Activated effector memory CD4-positive, alpha-beta T cell treated with Interleukin-2 at 50 U/mL for 16 hours (primary cell): ENCODE measurements at regions not wholly inside any gene's neighbourhood (a gene's known extent, or its start where the extent isn't known, plus 50 kb on each side); places are given as distances from the start of the nearest gene placed in this dataset.

ENCODE experiments used
- DNase-seq: peaks from one replicate; pipeline ENCODE4 v3.0.0-alpha.2; 2020

- no peak for DNase-seq
Observed at GRCh38 chr14:105862581-105863239, 336.3 kb downstream of the TMEM121 start.

GRCh38 chr14:105863296-105864108 is 337.1 kb downstream of the TMEM121 start:
- no peak for DNase-seq

GRCh38 chr14:105864116-105864515 is 337.7 kb downstream of the TMEM121 start:
- no peak for DNase-seq

- DNase-seq, result no peak
Observed at GRCh38 chr14:105864651-105865265, 338.4 kb downstream of the TMEM121 start.

GRCh38 chr14:105865266-105865903 is 339.0 kb downstream of the TMEM121 start:
- DNase-seq, result no peak

DNA sequence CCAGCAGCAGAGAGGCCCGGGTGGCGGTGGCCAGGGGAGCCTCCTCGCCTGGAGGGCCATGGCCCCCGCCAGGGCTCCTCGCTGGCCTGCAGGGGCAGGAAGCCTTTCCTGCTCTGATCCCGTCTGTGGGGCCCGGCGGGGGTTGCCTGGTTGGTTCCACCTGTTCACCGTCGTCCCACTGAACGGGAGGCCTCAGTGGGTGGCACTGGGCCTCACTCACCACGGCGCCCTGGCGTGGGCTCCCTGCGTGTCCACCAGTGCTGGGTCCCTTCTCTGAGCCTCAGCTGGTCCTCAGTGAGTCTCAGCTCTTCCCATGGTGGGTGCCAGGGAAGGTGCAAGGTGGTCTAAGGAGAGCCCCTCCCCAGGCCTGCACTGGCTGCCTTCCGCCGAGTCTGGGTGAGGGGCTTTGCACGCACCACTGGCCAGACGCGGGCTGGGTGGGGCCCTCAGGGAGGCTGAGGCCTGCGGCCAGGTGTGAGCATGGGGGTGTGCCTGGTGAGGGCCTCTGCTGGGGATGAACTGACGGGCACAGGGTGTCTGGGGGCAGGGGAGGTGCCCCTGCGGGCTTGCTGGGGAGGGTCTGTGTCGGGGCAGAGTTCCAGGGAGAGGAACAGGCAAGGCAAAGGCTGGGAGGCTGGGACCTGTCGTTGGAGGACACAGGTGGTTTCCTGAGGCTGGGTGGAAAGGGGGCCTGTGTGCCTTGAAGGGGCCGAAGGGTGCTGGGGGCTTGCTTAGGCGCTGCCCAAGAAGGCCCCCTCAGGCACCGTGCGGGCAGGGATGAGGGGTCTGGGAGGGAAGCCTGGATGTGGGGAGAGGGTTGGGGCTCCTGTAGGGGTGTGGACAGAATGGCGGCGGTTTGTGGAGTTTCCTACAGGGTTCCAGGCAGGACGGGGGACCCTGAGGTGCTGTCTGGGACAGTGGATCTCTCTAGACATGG is 339.8 kb downstream of the TMEM121 start:
- DNase-seq, result no peak

- DNase-seq, result no peak
Observed at GRCh38 chr14:105866841-105867321, 340.5 kb downstream of the TMEM121 start.

GRCh38 chr14:105867961-105868599 is 341.7 kb downstream of the TMEM121 start:
- DNase-seq, result no peak

DNA sequence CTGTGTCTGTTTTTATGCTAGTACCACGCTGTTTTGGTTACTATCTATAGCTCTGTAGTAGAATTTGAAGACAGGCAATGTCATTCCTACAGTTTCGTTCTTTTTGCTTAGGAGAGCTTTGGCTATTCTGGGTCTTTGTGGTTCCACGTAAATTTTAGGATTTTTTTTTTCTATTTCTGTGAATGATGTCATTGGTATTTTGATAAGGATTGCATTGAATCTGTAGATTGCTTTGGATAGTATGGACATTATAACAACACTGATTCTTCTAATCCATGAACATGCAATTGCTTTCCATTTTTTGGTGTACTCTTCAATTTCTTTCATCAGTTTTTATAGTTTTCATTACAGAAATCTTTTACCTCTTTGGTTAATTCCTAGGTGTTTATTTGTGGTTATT is 345.2 kb downstream of the TMEM121 start:
- no peak for DNase-seq

- no peak for DNase-seq
Observed at GRCh38 chr14:105873870-105874512, 347.6 kb downstream of the TMEM121 start.

- DNase-seq, result no peak
Observed at GRCh38 chr14:105876158-105876557, 349.8 kb downstream of the TMEM121 start.

GRCh38 chr14:105876829-105877228 is 350.4 kb downstream of the TMEM121 start:
- DNase-seq, result no peak

GRCh38 chr14:105877645-105878044 is 351.3 kb downstream of the TMEM121 start:
- no peak for DNase-seq

DNA sequence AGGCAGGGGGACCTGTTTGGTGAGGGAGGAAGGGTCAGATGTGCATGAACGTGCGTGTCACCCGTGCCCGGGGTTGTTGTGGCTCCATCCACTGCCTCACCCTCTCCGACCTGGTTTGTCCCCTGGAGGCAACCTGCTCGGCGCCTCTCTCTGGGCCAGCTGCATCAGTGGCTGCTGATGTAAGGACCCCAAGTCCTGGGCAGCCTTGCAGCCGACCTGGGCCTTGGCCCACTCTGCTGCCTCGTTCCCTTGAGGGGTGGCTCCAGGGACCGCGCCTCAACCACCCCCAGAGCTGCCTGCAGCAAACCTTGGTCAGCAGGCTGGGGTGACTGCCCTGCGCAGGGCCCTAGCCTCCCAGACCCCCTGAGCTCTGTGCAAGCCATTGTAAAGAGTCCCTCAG is 351.7 kb downstream of the TMEM121 start:
- no peak for DNase-seq

- no peak for DNase-seq
Observed at GRCh38 chr14:105878554-105878953, 352.2 kb downstream of the TMEM121 start.

- no peak for DNase-seq
Observed at GRCh38 chr14:105879503-105879866, 353.1 kb downstream of the TMEM121 start.

DNA sequence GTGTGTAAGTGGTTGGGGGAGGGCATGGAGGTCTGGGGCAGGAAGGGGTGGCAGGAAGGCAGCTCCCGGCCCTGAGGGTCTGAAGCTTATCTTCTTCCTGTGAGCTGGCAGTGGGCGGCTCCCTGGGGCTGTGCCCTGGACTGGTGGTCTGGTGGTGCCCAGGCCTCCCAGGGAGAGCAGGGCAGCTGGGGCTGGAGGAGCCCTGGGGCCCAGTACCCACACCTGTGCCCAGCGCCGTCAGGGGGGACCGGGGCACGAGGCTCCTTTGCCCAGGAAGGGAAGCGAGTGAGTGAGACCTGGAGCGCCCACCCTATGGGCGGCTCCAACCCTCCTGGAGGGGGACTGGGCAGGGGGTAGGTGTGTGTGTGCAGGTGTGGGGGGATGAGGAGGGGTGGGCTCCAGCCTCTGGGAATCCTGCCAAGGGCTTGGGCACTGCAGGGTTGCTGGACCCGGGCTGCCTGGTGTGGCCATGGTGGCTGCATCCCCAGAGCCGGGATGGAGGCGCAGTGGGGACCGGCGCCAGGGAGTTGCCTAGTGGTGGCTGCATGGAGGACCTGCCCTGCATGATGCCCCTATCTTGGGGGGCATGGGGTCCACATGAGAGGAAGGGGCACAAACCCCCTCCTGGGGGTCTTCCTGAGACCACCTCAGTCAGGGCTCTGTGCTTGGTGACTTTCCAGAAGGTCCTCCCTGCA is 353.6 kb downstream of the TMEM121 start:
- no peak for DNase-seq

GRCh38 chr14:105880616-105881015 is 354.2 kb downstream of the TMEM121 start:
- DNase-seq, result no peak

GRCh38 chr14:105881021-105881930 is 354.9 kb downstream of the TMEM121 start:
- no peak for DNase-seq
